ENCODE measurements at regions not wholly inside any gene's neighbourhood (a gene's known extent, or its start where the extent isn't known, plus 50 kb on each side); places are given as distances from the start of the nearest gene placed in this dataset.
"Not testable (repeated sequence)": the region's sequence is repeated elsewhere in the genome, so short reads cannot be mapped to it uniquely, and the experiment has no call there.

DNA sequence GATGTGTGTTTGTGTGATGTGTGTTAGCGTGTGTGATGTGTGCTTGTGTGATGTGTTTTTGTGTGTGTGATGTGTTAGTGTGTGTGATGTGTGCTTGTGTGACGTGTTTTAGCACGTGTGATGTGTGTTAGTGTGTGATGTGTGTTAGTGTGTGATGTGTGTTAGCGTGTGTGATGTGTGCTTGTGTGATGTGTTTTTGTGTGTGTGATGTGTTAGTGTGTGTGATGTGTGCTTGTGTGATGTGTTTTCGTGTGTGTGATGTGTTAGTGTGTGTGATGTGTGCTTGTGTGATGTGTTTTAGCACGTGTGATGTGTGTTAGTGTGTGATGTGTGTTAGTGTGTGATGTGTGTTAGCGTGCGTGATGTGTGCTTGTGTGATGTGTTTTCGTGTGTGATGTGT, 69.0 kb upstream of the CFAP46 start:
- WGBS = 89% methylated on average over 5 of the region's 9 CpGs
- not testable (repeated sequence) for H3K4me3 ChIP-seq (ENCODE audit: insufficient read depth in 1 of 2, low read depth in 1 of 2, low read length in 2 of 2); H3K23ac ChIP-seq (ENCODE audit: low read length in 2 of 2); H3K18ac ChIP-seq (ENCODE audit: low read depth in 1 of 2, low read length in 2 of 2); H4K91ac ChIP-seq (ENCODE audit: low read length); H2AK5ac ChIP-seq (ENCODE audit: low read length, severe bottlenecking); H3K4me1 ChIP-seq (ENCODE audit: control insufficient read depth, insufficient read depth, low read depth, low read length); H4K8ac ChIP-seq (ENCODE audit: low read length); H3K4me2 ChIP-seq (ENCODE audit: low read length, poor library complexity, severe bottlenecking); H2BK15ac ChIP-seq (ENCODE audit: low read depth, poor library complexity, severe bottlenecking); DNase-seq; H3K27ac ChIP-seq (ENCODE audit: low read length, poor library complexity, severe bottlenecking); H2BK12ac ChIP-seq (ENCODE audit: low read length in 2 of 2); H2AFZ ChIP-seq (ENCODE audit: low read depth, low read length); H2BK120ac ChIP-seq (ENCODE audit: low read depth, low read length); H2BK5ac ChIP-seq (ENCODE audit: low read depth, low read length, poor library complexity, severe bottlenecking); H3K9me3 ChIP-seq (ENCODE audit: control insufficient read depth, low read length); H3K36me3 ChIP-seq (ENCODE audit: control insufficient read depth in 1 of 2, insufficient read depth in 2 of 2, low read depth in 1 of 2, low read length in 2 of 2); H3K14ac ChIP-seq (ENCODE audit: low read length in 2 of 2); H3K79me1 ChIP-seq (replicated peaks; ENCODE audit: low read length, poor library complexity, severe bottlenecking); H3K4ac ChIP-seq (ENCODE audit: low read depth in 1 of 2, low read length in 2 of 2); H3K9ac ChIP-seq (ENCODE audit: low read length)
- H3K27me3 ChIP-seq (ENCODE audit: control insufficient read depth in 1 of 2, insufficient read depth in 1 of 2, low read length in 2 of 2) = peaks cover 0 to 11% of the 10 kb centered on the region in 2 experiments

DNA sequence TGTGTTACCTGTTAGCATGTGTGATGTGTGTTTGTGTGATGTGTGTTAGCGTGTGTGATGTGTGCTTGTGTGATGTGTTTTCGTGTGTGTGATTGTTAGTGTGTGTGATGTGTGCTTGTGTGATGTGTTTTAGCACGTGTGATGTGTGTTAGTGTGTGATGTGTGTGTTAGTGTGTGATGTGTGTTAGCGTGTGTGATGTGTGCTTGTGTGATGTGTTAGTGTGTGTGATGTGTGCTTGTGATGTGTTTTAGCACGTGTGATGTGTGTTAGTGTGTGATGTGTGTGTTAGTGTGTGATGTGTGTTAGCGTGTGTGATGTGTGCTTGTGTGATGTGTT, 68.4 kb upstream of the CFAP46 start:
- H3K18ac ChIP-seq (ENCODE audit: low read depth in 1 of 2, low read length in 2 of 2); H3K9me3 ChIP-seq (ENCODE audit: control insufficient read depth, low read length); H2BK12ac ChIP-seq (ENCODE audit: low read length in 2 of 2); H3K23ac ChIP-seq (ENCODE audit: low read length in 2 of 2); H3K79me1 ChIP-seq (replicated peaks; ENCODE audit: low read length, poor library complexity, severe bottlenecking); H2AFZ ChIP-seq (ENCODE audit: low read depth, low read length); H3K4me3 ChIP-seq (ENCODE audit: insufficient read depth in 1 of 2, low read depth in 1 of 2, low read length in 2 of 2); H2BK5ac ChIP-seq (ENCODE audit: low read depth, low read length, poor library complexity, severe bottlenecking); H3K14ac ChIP-seq (ENCODE audit: low read length in 2 of 2); H3K4ac ChIP-seq (ENCODE audit: low read depth in 1 of 2, low read length in 2 of 2); H4K8ac ChIP-seq (ENCODE audit: low read length); H3K9ac ChIP-seq (ENCODE audit: low read length); H3K4me2 ChIP-seq (ENCODE audit: low read length, poor library complexity, severe bottlenecking); H3K36me3 ChIP-seq (ENCODE audit: control insufficient read depth in 1 of 2, insufficient read depth in 2 of 2, low read depth in 1 of 2, low read length in 2 of 2); DNase-seq; H2BK15ac ChIP-seq (ENCODE audit: low read depth, poor library complexity, severe bottlenecking); H2AK5ac ChIP-seq (ENCODE audit: low read length, severe bottlenecking); H2BK120ac ChIP-seq (ENCODE audit: low read depth, low read length); H4K91ac ChIP-seq (ENCODE audit: low read length); H3K4me1 ChIP-seq (ENCODE audit: control insufficient read depth, insufficient read depth, low read depth, low read length); H3K27ac ChIP-seq (ENCODE audit: low read length, poor library complexity, severe bottlenecking): not testable (repeated sequence)
- 84% methylated on average over 6 of the region's 6 CpGs for WGBS
- peaks cover 0 to 13% of the 10 kb centered on the region in 2 experiments for H3K27me3 ChIP-seq (ENCODE audit: control insufficient read depth in 1 of 2, insufficient read depth in 1 of 2, low read length in 2 of 2)

DNA sequence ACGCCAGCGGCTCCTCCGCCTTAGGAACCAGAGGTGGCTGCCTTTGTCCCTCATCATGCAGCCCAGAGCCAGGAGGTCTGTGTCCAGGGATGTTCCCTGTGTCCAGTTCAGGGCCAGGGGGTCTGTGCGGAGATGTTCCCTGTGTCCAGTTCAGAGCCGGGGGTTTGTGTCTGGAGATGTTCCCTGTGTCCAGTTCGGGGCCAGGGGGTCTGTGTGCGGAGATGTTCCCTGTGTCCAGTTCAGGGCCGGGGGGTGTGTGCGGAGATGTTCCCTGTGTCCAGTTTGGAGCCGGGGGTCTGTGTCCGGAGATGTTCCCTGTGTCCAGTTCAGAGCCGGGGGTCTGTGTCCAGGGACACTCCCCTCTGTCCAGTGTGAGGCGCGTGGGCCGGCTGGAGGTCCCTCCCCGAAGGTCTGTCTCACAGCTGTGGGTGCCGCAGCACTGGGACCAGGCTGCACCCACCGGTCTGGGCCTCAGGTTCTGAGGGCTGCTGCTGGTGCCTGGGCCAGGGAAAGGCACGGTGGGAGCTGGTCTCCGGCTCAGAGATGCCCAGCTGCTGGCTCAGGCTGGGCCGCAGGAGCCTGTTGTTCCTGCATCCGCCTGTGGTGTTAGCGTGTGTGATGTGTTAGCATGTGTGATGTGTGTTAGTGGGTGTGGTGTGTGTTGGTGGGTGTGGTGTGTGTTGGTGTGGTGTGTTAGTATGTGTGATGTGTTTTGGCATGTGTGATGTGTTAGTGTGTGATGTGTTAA, 67.9 kb upstream of the CFAP46 start:
- no peak overlapping the region for H3K14ac ChIP-seq (ENCODE audit: low read length in 2 of 2)
- no peak overlapping the region for H4K8ac ChIP-seq (ENCODE audit: low read length)
- H3K9ac ChIP-seq (ENCODE audit: low read length) = no peak overlapping the region
- H3K18ac ChIP-seq (ENCODE audit: low read depth in 1 of 2, low read length in 2 of 2) = no peak overlapping the region
- no peak overlapping the region for H3K27ac ChIP-seq (ENCODE audit: low read length, poor library complexity, severe bottlenecking)
- no peaks in the 10 kb centered on the region for H3K4me1 ChIP-seq (ENCODE audit: control insufficient read depth, insufficient read depth, low read depth, low read length)
- no peak overlapping the region for H4K91ac ChIP-seq (ENCODE audit: low read length)
- no peak overlapping the region for H2BK15ac ChIP-seq (ENCODE audit: low read depth, poor library complexity, severe bottlenecking)
- WGBS = 88% methylated on average over 23 of the region's 23 CpGs
- no peak overlapping the region for H3K23ac ChIP-seq (ENCODE audit: low read length in 2 of 2)
- no peak overlapping the region for H2AK5ac ChIP-seq (ENCODE audit: low read length, severe bottlenecking)
- no peak overlapping the region for H2BK5ac ChIP-seq (ENCODE audit: low read depth, low read length, poor library complexity, severe bottlenecking)
- no peak for DNase-seq
- H3K79me1 ChIP-seq (replicated peaks; ENCODE audit: low read length, poor library complexity, severe bottlenecking) = no peaks in the 10 kb centered on the region
- H3K4me3 ChIP-seq (ENCODE audit: insufficient read depth in 1 of 2, low read depth in 1 of 2, low read length in 2 of 2) = no peak overlapping the region
- no peak overlapping the region for H2AFZ ChIP-seq (ENCODE audit: low read depth, low read length)
- H3K36me3 ChIP-seq (ENCODE audit: control insufficient read depth in 1 of 2, insufficient read depth in 2 of 2, low read depth in 1 of 2, low read length in 2 of 2) = no peaks in the 10 kb centered on the region
- no peak overlapping the region for H2BK120ac ChIP-seq (ENCODE audit: low read depth, low read length)
- H3K27me3 ChIP-seq (ENCODE audit: control insufficient read depth in 1 of 2, insufficient read depth in 1 of 2, low read length in 2 of 2) = peaks cover 0 to 18% of the 10 kb centered on the region in 2 experiments
- H3K4ac ChIP-seq (ENCODE audit: low read depth in 1 of 2, low read length in 2 of 2) = no peak overlapping the region
- no peak overlapping the region for H2BK12ac ChIP-seq (ENCODE audit: low read length in 2 of 2)
- H3K9me3 ChIP-seq (ENCODE audit: control insufficient read depth, low read length) = no peaks in the 10 kb centered on the region
- H3K4me2 ChIP-seq (ENCODE audit: low read length, poor library complexity, severe bottlenecking) = no peak overlapping the region

DNA sequence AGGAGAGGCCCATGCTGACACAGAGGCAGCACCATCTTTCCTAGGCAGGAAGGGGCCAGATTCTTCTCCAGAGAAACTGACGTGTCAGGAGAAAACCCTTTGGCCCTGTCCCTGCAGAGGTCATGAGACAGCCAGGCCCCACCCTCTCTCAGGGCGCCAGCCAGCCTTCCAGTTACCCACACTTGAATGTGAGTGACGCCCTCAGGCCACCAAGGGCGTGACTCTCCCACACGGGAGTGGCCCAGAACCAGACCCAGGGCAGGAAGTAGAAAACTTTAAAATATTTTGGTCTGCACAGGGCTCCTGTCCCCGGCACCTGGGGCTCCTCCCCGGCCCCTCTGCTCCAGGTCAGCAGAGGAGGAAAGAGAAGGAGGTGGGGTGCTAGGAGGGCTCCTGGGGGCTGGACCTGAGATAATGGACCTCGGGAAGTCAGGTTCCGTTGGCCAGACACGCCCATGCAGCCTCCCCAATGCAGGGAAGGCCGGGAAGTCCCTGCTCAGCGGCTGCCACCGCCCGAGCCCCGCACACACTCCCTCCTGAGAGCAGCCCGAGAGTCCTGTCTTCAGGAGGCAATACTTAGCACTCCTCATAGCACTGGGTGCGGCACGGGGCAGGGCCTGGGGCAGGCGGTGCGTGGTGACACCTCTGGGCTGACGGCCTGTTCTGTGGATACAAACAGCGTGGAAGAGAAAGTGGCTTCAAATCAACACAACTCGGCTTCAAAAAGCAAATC, 67.0 kb upstream of the CFAP46 start:
- H3K14ac ChIP-seq (ENCODE audit: low read length in 2 of 2) = no peak overlapping the region
- no peak overlapping the region for H2BK120ac ChIP-seq (ENCODE audit: low read depth, low read length)
- H3K18ac ChIP-seq (ENCODE audit: low read depth in 1 of 2, low read length in 2 of 2) = no peak overlapping the region
- H2AFZ ChIP-seq (ENCODE audit: low read depth, low read length) = no peak overlapping the region
- no peak overlapping the region for H3K9ac ChIP-seq (ENCODE audit: low read length)
- no peak overlapping the region for H2BK5ac ChIP-seq (ENCODE audit: low read depth, low read length, poor library complexity, severe bottlenecking)
- no peak overlapping the region for H4K8ac ChIP-seq (ENCODE audit: low read length)
- no peak overlapping the region for H3K4me2 ChIP-seq (ENCODE audit: low read length, poor library complexity, severe bottlenecking)
- no peaks in the 10 kb centered on the region for H3K79me1 ChIP-seq (replicated peaks; ENCODE audit: low read length, poor library complexity, severe bottlenecking)
- WGBS = 69% methylated on average over 23 of the region's 23 CpGs
- H3K9me3 ChIP-seq (ENCODE audit: control insufficient read depth, low read length) = no peaks in the 10 kb centered on the region
- no peak overlapping the region for H2AK5ac ChIP-seq (ENCODE audit: low read length, severe bottlenecking)
- H4K91ac ChIP-seq (ENCODE audit: low read length) = no peak overlapping the region
- no peaks in the 10 kb centered on the region for H3K4me1 ChIP-seq (ENCODE audit: control insufficient read depth, insufficient read depth, low read depth, low read length)
- H3K23ac ChIP-seq (ENCODE audit: low read length in 2 of 2) = no peak overlapping the region
- H3K4me3 ChIP-seq (ENCODE audit: insufficient read depth in 1 of 2, low read depth in 1 of 2, low read length in 2 of 2) = no peak overlapping the region
- H3K27me3 ChIP-seq (ENCODE audit: control insufficient read depth in 1 of 2, insufficient read depth in 1 of 2, low read length in 2 of 2) = peaks cover 0 to 23% of the 10 kb centered on the region in 2 experiments
- H2BK15ac ChIP-seq (ENCODE audit: low read depth, poor library complexity, severe bottlenecking) = no peak overlapping the region
- no peak overlapping the region for H2BK12ac ChIP-seq (ENCODE audit: low read length in 2 of 2)
- H3K36me3 ChIP-seq (ENCODE audit: control insufficient read depth in 1 of 2, insufficient read depth in 2 of 2, low read depth in 1 of 2, low read length in 2 of 2) = no peaks in the 10 kb centered on the region
- DNase-seq = no peak
- H3K27ac ChIP-seq (ENCODE audit: low read length, poor library complexity, severe bottlenecking) = no peak overlapping the region
- no peak overlapping the region for H3K4ac ChIP-seq (ENCODE audit: low read depth in 1 of 2, low read length in 2 of 2)

Data from mesenchymal stem cell (in vitro differentiated cells and primary cell).